RWPE1 (cell line): ENCODE measurements at regions not wholly inside any gene's neighbourhood (a gene's known extent, or its start where the extent isn't known, plus 50 kb on each side); places are given as distances from the start of the nearest gene placed in this dataset.

Source experiments
- CTCF ChIA-PET: fragments of 350-600 bp; sonication (Branson Sonifier 250); formaldehyde crosslinking; extraction: SDS; loops from one replicate; lab custom pipeline; 2021; lab: Yijun Ruan, JAX
- POLR2A ChIA-PET: fragments of 400-600 bp; formaldehyde crosslinking; extraction: SDS; loops from one replicate; lab custom pipeline; 2020; ENCODE audit warnings: antibody characterized with exemption; ENCODE audit not compliant: low non-redundant PET; lab: Yijun Ruan, JAX
- DNase-seq: peaks from one replicate; pipeline ENCODE4 v3.0.0; 2012; ENCODE audit warnings: low spot score
- H3K27ac ChIP-seq: fragments of 450-650 bp; 2 replicates; pipeline ENCODE4 v1.5.1; 2017
- TF ChIP-seq, protein P1 (sequence below): fragments of 450-650 bp; conservative IDR thresholded peaks from 2 replicates; pipeline ENCODE4 v1.5.1; 2017; ENCODE audit warnings: low read depth, mild to moderate bottlenecking

DNA sequence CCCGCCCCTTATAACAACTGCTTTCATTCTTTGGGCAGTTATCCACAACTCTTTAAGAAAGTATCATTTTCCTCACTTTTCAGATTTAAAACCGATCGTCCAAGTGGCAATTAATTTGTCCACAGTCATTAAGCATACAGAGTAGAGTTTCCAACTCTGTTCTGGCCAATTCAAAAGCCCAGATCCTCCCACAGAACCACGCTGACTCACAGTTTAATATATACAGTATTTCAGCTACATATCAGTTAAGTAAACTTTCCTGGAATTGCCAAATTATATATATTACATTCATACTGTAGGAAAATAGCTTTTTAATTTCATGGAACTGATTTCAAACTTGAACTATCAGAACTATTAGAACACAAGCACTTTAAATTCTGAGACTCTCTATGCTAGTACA lies 163.8 kb upstream of the ESRRG start:
- POLR2A ChIA-PET = no interaction called here
- TF ChIP-seq, protein P1, sequence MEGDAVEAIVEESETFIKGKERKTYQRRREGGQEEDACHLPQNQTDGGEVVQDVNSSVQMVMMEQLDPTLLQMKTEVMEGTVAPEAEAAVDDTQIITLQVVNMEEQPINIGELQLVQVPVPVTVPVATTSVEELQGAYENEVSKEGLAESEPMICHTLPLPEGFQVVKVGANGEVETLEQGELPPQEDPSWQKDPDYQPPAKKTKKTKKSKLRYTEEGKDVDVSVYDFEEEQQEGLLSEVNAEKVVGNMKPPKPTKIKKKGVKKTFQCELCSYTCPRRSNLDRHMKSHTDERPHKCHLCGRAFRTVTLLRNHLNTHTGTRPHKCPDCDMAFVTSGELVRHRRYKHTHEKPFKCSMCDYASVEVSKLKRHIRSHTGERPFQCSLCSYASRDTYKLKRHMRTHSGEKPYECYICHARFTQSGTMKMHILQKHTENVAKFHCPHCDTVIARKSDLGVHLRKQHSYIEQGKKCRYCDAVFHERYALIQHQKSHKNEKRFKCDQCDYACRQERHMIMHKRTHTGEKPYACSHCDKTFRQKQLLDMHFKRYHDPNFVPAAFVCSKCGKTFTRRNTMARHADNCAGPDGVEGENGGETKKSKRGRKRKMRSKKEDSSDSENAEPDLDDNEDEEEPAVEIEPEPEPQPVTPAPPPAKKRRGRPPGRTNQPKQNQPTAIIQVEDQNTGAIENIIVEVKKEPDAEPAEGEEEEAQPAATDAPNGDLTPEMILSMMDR = no peak
- DNase-seq = no peak
- CTCF ChIA-PET = interaction anchor here (0.5 kb wide), 1 partner anchor 63 kb away, joined by 3 read pairs; no protein-coding TSS in a partner anchor
- no peak overlapping the region for H3K27ac ChIP-seq

DNA sequence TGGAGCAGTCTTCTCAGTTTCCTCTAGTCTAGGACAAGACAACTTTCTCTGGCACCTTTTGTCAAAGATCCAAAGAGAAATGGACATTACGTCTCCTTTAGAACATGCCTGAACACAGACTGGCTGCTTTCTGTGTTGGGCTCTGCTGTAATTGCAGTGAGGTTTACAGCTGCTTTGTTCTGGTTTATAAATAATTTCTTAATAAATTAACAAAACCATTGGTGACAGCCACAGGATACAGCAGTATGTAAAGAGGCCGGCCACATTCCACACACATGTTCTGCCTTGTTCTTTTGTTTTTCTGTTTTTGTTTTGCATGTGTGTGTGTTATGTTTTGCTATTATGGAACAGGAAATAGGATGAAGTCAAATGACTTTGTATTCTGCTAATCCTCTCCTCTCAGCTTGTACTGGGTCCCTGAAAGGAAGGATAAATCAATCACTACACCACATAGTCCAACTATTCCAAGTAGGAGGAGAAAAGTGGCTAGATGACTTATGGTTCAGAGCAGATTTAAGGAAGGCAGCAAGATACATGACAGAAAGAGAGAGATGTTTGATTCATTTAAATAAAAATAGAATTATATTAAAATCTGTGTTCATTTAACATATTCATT lies 161.5 kb upstream of the ESRRG start:
- CTCF ChIA-PET = no interaction called here
- no peak overlapping the region for H3K27ac ChIP-seq
- POLR2A ChIA-PET = no interaction called here
- TF ChIP-seq, protein P1 = no peak
- no peak for DNase-seq

DNA sequence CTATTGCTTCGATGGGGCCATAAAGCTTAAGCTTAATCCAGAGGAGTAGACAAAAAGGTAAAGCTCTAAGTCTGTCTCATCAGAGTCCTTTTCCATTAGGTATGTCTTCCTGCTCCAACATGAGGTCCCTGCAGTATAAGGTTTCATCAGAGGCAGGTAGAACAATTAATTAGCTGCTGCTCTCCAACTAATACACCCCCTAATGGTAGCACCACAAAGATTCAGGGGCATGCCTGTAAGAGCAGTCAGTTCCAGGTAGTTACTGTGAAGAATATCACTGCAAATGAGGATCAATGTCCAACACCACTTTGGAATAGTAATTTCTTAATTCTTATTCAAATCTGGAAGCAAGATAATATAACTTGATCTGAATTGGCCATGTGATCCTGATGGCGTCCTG lies 160.3 kb upstream of the ESRRG start:
- H3K27ac ChIP-seq = no peak overlapping the region
- CTCF ChIA-PET = interaction anchor here (0.6 kb wide), 1 partner anchor 131 kb away, joined by 4 read pairs; no protein-coding TSS in a partner anchor
- no peak for DNase-seq
- TF ChIP-seq, protein P1 = no peak
- POLR2A ChIA-PET = no interaction called here

DNA sequence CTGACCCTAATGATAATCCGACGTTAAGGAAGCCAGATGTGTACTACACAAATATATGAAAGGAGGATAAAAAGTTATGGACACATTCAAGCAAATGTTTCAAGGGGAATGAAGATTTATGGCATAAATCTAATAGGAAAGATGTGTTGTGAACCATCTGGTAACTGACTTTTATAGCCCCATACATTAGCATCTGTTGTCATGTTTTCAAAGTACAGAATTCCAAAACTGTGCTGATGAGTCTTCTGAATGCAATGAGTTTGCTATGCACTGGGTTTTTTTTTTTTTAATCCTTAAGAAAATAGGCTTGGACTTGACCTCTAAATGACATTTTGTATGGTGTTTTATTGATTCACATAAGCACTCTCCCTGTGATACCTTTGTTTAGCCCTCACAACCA lies 158.5 kb upstream of the ESRRG start:
- ChIA-PET POLR2A (no interaction called here), CTCF (interaction anchor here (0.7 to 0.8 kb wide), 2 partner anchors 17 to 944 kb away, joined by 3 to 5 read pairs; no protein-coding TSS in a partner anchor)
- H3K27ac ChIP-seq = no peak overlapping the region
- DNase-seq = no peak
- TF ChIP-seq, protein P1 = no peak

DNA sequence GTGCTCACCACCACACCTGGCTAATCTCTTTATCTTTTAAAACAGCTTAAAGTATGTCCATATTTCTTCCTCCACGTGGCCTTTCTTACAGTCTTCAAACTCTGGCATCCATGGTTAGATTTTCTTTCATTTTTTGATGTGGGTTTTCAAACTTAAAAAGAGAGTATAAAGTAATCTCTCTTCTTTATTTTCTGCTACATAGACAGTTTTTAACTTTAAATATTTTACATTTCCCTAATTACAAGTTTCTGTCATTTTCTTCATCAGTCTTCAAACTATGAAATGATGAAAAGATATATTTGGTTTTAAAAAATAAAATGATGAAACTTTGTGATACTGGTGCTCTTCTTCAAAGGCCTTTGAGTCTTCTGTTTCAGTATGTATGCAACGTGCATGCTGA lies 143.5 kb upstream of the ESRRG start:
- TF ChIP-seq, protein P1 = no peak
- no peak for DNase-seq
- no peak overlapping the region for H3K27ac ChIP-seq
- CTCF ChIA-PET = no interaction called here
- POLR2A ChIA-PET = no interaction called here

DNA sequence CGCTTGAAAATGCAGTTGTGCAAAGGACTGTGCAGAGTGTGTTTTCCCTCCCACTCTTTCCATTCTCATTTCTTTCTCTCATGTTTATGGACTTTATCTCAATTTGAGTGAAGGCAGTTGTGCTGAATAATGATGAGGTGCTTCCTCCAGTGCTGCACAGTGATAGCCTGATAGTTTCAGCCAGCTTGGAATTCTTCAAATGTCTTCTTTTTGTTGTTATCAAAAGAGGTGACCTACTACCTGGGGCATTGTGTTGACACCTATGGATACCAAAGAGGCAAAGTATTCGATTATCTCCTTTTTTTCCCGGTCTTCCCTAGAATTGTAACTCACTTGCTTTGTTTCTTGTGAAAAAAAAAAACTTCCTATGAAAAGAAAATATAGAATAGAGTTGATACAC lies 132.6 kb upstream of the ESRRG start:
- CTCF ChIA-PET = interaction anchor here (0.6 kb wide), 1 partner anchor 375 kb away, joined by 4 read pairs; no protein-coding TSS in a partner anchor
- TF ChIP-seq, protein P1 = no peak
- DNase-seq = no peak
- H3K27ac ChIP-seq = no peak overlapping the region
- POLR2A ChIA-PET = no interaction called here
